ENCODE measurements at regions not wholly inside any gene's neighbourhood (a gene's known extent, or its start where the extent isn't known, plus 50 kb on each side); places are given as distances from the start of the nearest gene placed in this dataset.
"Not testable (repeated sequence)": the region's sequence is repeated elsewhere in the genome, so short reads cannot be mapped to it uniquely, and the experiment has no call there.

DNA sequence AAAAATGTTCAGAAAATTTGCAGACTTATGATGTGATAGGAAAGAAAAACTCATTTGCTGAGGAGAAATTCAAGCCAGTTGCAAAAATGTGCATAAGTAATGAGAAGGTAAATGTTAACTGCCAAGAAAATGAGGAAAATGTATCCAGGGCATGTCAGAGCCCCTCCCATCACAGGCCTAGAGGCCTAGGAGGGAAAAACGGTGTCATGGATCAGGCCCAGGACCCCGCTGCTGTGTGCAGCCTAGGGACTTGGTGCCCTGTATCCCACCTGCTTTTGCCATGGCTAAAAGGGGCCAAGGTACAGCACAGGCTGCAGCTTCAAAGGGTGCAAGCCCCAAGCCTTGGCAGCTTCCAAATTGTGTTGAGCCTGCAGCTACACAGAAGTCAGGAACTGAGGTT, 214.0 kb upstream of the ADGRL4 start:
- DNase-seq, result no peak

GRCh38 chr1:79215311-79215710, 208.8 kb upstream of the ADGRL4 start:
- DNase-seq, result no peak

- DNase-seq, result no peak
Measured at GRCh38 chr1:79207786-79208185, 201.3 kb upstream of the ADGRL4 start.

- DNase-seq, result no peak
Measured at GRCh38 chr1:79207331-79207730, 200.8 kb upstream of the ADGRL4 start.

- DNase-seq, result no peak
Measured at GRCh38 chr1:79204779-79205479, 198.4 kb upstream of the ADGRL4 start.

- no peak for DNase-seq
Measured at GRCh38 chr1:79198832-79199231, 192.3 kb upstream of the ADGRL4 start.

- DNase-seq, result no peak
Measured at GRCh38 chr1:79197421-79197820, 190.9 kb upstream of the ADGRL4 start.

GRCh38 chr1:79196211-79196610, 189.7 kb upstream of the ADGRL4 start:
- DNase-seq, result no peak

DNA sequence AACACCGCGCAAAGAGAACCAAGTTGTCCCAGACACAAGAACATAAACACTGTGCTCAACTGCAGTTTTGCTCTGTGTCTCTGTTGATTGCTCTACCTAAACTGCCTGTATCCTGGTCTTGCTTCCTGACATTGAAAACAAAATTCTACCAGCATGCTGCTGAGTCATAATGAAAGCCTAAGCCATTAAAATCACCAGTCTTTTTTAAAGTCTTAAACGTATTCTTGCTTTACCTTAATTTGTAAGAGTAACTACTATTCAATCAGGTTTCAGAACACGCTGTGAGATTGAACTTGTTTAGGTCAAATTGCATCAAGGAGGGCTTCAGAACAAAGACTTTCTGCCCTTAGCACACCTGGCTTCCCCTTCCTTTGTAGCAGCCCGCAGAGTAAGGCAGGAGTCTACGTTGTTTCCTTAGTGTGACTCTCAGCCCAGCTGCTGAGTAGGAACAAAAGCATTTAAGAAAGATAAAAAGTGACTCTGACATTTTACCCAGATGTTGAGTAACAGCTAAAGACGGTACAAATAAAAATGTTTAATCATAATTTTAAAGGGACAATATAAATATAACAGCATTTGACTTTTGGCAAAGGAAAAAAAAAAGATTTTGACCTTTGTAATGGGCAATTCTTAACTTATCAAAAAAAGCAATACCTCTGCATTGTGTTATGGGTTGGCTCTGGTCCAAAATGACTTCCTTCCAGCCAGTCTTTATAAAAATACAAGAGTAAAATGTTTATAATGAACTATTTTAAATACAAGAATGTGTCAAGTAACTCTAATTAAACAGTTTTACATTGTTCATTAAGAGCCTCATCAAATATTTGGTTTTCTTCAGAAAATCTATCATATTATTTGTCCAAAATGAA, 186.9 kb upstream of the ADGRL4 start:
- no peak for DNase-seq

DNA sequence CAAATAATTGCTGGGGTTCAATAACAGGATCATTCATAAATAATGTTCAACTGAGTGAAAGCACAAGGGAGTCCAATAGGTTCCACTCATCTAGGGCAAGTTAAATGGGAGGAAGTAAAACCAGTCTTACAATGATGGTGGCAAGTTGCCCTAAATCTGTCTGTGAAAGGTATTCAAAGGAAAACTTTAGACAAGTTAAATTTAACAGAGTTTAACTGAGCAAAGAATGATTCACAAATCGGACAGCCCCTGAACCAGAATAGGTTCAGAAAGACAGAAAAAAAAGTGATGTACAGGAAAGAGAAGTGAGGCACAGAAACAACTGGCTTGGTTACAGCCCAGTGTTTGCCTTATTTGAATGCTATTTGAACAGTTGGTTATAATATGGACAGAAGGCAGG, 183.5 kb upstream of the ADGRL4 start:
- no peak for DNase-seq

DNA sequence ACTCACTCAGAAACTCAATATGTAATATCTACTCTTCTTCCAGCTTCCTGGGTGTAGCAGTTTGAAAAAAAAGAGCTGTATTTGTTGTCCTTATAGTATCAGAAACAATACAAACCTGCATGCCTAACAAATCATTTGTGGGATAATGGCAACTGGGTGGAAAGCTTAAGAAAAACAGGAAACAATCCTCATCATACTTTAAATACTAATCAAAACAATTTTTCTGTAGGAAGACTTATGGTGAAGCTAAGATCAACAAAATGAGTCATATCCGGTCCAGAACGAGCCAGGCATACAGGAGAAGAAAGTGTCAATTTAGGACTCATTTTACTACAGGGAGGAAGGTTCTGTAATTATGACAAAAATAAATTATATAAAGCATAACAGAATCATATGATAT, 181.8 kb upstream of the ADGRL4 start:
- DNase-seq, result no peak

DNA sequence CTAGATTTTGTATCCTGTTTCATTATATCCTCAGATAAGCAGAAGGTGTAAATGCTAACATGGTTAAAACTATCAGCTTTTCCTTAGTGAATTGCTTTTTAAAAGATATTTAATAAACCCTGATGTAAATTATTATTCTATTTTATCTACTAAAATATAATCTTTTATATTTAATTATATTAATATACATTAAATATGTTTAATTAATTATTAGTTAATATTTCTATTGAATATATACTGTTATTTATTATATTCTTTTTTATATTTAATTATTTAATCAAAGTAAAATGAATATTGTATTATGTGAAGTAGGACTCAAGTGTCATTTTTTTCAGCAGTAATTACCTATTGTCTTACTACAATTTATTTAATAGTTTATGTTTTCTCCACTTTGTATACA, 179.7 kb upstream of the ADGRL4 start:
- no peak for DNase-seq

DNA sequence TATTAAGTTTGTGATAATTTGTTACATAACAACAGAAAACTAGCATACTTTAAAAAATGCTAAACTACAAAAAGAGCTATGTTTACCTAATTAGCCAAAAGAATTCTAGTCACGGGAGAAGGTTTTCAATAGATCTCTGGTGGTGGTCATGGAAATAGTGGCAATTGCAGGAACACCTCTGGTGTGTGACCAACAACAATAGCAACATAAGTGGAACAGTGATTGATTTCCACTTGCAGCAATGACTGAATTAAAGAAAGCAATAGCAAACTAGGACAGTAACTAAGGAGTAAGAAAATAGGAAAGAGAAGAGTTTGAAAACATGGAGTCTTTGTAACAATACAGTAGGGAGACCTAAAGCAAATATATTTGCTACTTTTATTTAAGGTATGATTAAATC, 171.3 kb upstream of the ADGRL4 start:
- no peak for DNase-seq

DNA sequence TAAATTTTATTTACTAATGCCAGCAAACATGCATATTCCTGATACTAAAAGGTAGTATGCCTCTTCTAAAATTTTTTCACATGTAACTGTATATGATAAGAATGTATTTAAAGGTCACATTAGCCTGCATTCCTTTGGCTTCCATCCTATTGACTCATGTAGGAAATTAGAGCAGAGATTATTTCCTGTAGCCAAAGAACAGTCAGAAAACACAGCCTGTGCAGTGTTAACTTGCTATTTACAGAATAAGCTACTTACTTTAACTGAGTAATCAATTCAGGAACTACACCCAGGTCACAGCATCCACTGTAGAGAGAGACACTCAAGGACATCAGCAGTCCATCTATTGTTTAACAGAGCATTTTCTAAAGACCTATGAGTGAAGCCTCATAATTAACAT, 154.5 kb upstream of the ADGRL4 start:
- no peak for DNase-seq

GRCh38 chr1:79155991-79156390, 149.5 kb upstream of the ADGRL4 start:
- no peak for DNase-seq

- no peak for DNase-seq
Measured at GRCh38 chr1:79151006-79151796, 144.7 kb upstream of the ADGRL4 start.

- no peak for DNase-seq
Measured at GRCh38 chr1:79150576-79150975, 144.0 kb upstream of the ADGRL4 start.

- not testable (repeated sequence) for DNase-seq
Measured at GRCh38 chr1:79138227-79138626, 131.7 kb upstream of the ADGRL4 start.

DNA sequence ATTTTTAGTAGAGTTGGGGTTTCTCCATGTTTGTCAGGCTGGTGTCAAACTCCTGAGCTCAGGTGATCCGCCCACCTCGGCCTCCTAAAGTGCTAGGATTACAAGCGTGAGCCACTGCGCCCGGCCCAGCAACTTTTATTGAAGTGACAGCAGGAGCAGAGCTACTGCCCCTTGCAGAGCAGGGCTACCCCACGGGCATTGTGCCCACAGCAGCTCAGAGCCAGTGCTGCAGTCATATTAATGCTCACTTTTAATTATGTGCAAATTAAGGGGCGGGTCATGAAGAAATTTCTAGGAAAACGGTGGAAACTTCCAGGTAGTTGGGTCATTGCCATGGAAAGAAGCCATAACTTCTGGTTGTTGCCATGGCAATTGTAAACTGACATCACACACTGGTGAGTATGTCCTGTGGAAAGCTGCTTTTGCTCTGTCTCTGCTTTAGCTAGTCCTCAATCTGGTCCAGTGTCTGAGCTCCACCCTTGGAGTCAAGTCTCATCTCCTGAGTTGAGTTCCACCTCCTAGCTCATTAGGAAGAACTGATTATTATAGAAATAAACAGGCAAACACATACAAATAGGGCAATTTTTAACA, 127.3 kb upstream of the ADGRL4 start:
- DNase-seq, result no peak

DNA sequence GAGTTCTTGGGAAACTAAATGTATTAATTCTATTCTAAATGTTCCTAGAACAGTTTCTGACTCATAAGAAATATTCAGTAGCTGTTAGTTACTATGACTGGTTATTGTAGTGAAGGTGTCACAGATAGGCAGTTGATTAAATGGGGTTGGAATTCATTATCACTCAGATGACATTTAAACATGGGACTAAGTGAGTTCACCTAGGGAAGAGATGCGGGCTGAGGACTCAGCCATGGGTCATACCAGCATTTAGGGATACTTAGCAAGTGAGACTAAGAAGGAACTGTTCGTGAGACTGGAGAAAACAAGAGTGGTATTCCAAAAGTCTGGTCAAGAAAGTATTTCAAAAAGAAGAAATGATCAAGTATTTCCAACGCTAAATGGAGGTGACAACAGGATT, 125.1 kb upstream of the ADGRL4 start:
- DNase-seq, result no peak

- no peak for DNase-seq
Measured at GRCh38 chr1:79129914-79130313, 123.4 kb upstream of the ADGRL4 start.

- no peak for DNase-seq
Measured at GRCh38 chr1:79128722-79129121, 122.2 kb upstream of the ADGRL4 start.

DNA sequence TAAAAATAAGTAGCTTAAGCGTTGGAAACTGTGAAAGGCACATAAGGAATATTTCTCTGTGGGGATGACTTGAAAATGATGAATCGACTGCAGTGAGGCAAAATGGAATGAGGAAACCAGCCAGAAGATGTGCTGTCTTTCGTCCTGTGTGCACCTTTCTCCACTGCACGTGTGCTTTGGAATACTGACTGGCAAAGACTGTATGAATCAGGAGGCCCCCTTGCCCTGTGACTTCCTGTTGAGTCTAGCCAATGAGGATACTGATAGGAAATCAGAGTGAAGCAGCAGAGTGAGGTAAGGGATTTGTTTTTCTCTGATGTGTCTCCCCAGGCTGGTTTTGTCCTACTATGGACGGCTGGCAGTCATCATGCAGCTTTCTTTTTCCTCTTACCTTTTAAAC, 118.2 kb upstream of the ADGRL4 start:
- DNase-seq, result no peak
